NCI-H1417 treated with DMSO at 0.1 percent for 48 hours (cell line): ENCODE measurements at regions not wholly inside any gene's neighbourhood (a gene's known extent, or its start where the extent isn't known, plus 50 kb on each side); places are given as distances from the start of the nearest gene placed in this dataset.
"Not testable (repeated sequence)": the region's sequence is repeated elsewhere in the genome, so short reads cannot be mapped to it uniquely, and the experiment has no call there.

Experiments used
- DNase-seq: peaks from one replicate; lab custom pipeline; 2025; lab: John Stamatoyannopoulos, UW

- not testable (repeated sequence) for DNase-seq
Observed at GRCh38 chr9:113740508-113741500, 135.3 kb upstream of the ZNF618 start.

- DNase-seq, result no peak
Observed at GRCh38 chr9:113741886-113742854, 133.9 kb upstream of the ZNF618 start.

- DNase-seq, result no peak
Observed at GRCh38 chr9:113742878-113743277, 133.2 kb upstream of the ZNF618 start.

- DNase-seq, result no peak
Observed at GRCh38 chr9:113746486-113746885, 129.6 kb upstream of the ZNF618 start.

- DNase-seq, result no peak
Observed at GRCh38 chr9:113748135-113748534, 128.0 kb upstream of the ZNF618 start.

- no peak for DNase-seq
Observed at GRCh38 chr9:113753398-113754119, 122.5 kb upstream of the ZNF618 start.

- DNase-seq, result no peak
Observed at GRCh38 chr9:113754739-113755138, 121.4 kb upstream of the ZNF618 start.

- no peak for DNase-seq
Observed at GRCh38 chr9:113755433-113755832, 120.7 kb upstream of the ZNF618 start.

GRCh38 chr9:113756476-113757192 is 119.5 kb upstream of the ZNF618 start:
- no peak for DNase-seq

GRCh38 chr9:113763429-113763828 is 112.7 kb upstream of the ZNF618 start:
- no peak for DNase-seq

- DNase-seq, result no peak
Observed at GRCh38 chr9:113764572-113764971, 111.5 kb upstream of the ZNF618 start.

- DNase-seq, result no peak
Observed at GRCh38 chr9:113769412-113769811, 106.7 kb upstream of the ZNF618 start.

GRCh38 chr9:113770396-113770795 is 105.7 kb upstream of the ZNF618 start:
- DNase-seq, result no peak

- DNase-seq, result no peak
Observed at GRCh38 chr9:113771199-113771598, 104.9 kb upstream of the ZNF618 start.

- no peak for DNase-seq
Observed at GRCh38 chr9:113772121-113772810, 103.8 kb upstream of the ZNF618 start.

GRCh38 chr9:113774963-113775362 is 101.1 kb upstream of the ZNF618 start:
- no peak for DNase-seq

- DNase-seq, result no peak
Observed at GRCh38 chr9:113775749-113776148, 100.4 kb upstream of the ZNF618 start.

GRCh38 chr9:113776194-113776593 is 99.9 kb upstream of the ZNF618 start:
- no peak for DNase-seq

GRCh38 chr9:113781381-113781780 is 94.7 kb upstream of the ZNF618 start:
- DNase-seq, result no peak

- no peak for DNase-seq
Observed at GRCh38 chr9:113781896-113782295, 94.2 kb upstream of the ZNF618 start.

- DNase-seq, result no peak
Observed at GRCh38 chr9:113783475-113783874, 92.6 kb upstream of the ZNF618 start.
